CD4-positive, alpha-beta T cell treated with Interleukin-15 for 4 hours (primary cell): ENCODE measurements at regions not wholly inside any gene's neighbourhood (a gene's known extent, or its start where the extent isn't known, plus 50 kb on each side); places are given as distances from the start of the nearest gene placed in this dataset.

ENCODE experiments used
- DNase-seq: peaks from one replicate; pipeline ENCODE4 v3.0.0-alpha.2; 2020; ENCODE audit warnings: low spot score

- DNase-seq, result no peak
Observed at GRCh38 chr6:163655217-163656121, 241.0 kb downstream of the QKI start.

- no peak for DNase-seq
Observed at GRCh38 chr6:163651915-163652668, 237.6 kb downstream of the QKI start.

GRCh38 chr6:163651426-163651825 lies 236.9 kb downstream of the QKI start:
- DNase-seq, result no peak

- DNase-seq, result no peak
Observed at GRCh38 chr6:163648868-163649267, 234.3 kb downstream of the QKI start.

- no peak for DNase-seq
Observed at GRCh38 chr6:163647624-163648023, 233.1 kb downstream of the QKI start.

GRCh38 chr6:163646866-163647265 lies 232.3 kb downstream of the QKI start:
- no peak for DNase-seq

- no peak for DNase-seq
Observed at GRCh38 chr6:163646133-163646532, 231.6 kb downstream of the QKI start.

GRCh38 chr6:163645560-163645959 lies 231.0 kb downstream of the QKI start:
- DNase-seq, result no peak

GRCh38 chr6:163643866-163644265 lies 229.3 kb downstream of the QKI start:
- DNase-seq, result no peak

- DNase-seq, result no peak
Observed at GRCh38 chr6:163641706-163642105, 227.2 kb downstream of the QKI start.

GRCh38 chr6:163640641-163641040 lies 226.1 kb downstream of the QKI start:
- DNase-seq, result no peak

- no peak for DNase-seq
Observed at GRCh38 chr6:163637524-163637923, 223.0 kb downstream of the QKI start.

GRCh38 chr6:163635731-163636364 lies 221.3 kb downstream of the QKI start:
- no peak for DNase-seq

- no peak for DNase-seq
Observed at GRCh38 chr6:163635315-163635714, 220.8 kb downstream of the QKI start.

GRCh38 chr6:163634211-163635171 lies 220.0 kb downstream of the QKI start:
- no peak for DNase-seq

GRCh38 chr6:163630991-163631390 lies 216.5 kb downstream of the QKI start:
- no peak for DNase-seq

- no peak for DNase-seq
Observed at GRCh38 chr6:163630572-163630971, 216.1 kb downstream of the QKI start.

GRCh38 chr6:163630096-163630495 lies 215.6 kb downstream of the QKI start:
- no peak for DNase-seq
